ENCODE measurements at regions not wholly inside any gene's neighbourhood (a gene's known extent, or its start where the extent isn't known, plus 50 kb on each side); places are given as distances from the start of the nearest gene placed in this dataset.

DNA sequence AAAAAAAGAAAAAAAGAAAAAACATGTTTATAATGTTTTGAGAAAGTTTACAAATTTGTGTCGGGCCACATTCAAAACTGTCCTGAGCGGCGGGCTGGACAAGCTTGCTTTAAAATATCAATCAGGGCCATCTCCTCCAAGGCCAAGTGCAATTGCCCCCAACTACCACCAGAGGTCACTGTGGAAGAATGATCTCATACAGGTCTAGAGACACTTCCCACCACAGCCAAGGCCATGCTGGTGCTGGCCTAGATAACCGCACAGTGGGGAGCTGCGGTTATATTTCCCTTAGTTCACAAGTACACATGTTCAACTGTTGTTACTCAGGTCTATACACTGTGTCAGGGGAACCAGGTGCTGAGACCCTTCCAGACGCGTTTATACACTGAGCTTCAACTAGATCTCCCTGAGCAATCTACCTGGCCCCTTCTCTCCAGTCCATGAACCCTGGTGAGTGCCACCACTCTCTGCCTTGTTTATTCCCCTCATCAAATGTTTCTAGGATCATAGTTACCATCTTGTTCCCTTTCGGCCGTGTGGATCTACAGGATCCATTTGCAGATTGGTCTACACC is 83.8 kb upstream of the CCL2 start:
- TF ChIP-seq, protein P1, sequence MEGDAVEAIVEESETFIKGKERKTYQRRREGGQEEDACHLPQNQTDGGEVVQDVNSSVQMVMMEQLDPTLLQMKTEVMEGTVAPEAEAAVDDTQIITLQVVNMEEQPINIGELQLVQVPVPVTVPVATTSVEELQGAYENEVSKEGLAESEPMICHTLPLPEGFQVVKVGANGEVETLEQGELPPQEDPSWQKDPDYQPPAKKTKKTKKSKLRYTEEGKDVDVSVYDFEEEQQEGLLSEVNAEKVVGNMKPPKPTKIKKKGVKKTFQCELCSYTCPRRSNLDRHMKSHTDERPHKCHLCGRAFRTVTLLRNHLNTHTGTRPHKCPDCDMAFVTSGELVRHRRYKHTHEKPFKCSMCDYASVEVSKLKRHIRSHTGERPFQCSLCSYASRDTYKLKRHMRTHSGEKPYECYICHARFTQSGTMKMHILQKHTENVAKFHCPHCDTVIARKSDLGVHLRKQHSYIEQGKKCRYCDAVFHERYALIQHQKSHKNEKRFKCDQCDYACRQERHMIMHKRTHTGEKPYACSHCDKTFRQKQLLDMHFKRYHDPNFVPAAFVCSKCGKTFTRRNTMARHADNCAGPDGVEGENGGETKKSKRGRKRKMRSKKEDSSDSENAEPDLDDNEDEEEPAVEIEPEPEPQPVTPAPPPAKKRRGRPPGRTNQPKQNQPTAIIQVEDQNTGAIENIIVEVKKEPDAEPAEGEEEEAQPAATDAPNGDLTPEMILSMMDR (IDR thresholded peaks at IDR 0.05; ENCODE audit: low read depth, low read length), result peak; percentile 85
- TF ChIP-seq EZH2phosphoT487 (IDR thresholded peaks at IDR 0.05; ENCODE audit: low read depth), result no peak

Measured in OCI-LY3 (cell line).